Activated T-helper 1 cell treated with anti-CD3 and anti-CD28 coated beads, Interleukin-12 subunit alpha, Interleukin-12 subunit beta, Interleukin-2, Interleukin-4 antibody, amounts not matched to agents 30 ng/mL and 10 ng/mL and 1 ng/mL, durations not matched to agents 14 hours and 24 hours and 36 hours (primary cell): ENCODE measurements at regions not wholly inside any gene's neighbourhood (a gene's known extent, or its start where the extent isn't known, plus 50 kb on each side); places are given as distances from the start of the nearest gene placed in this dataset.

Experiments
- DNase-seq: peaks from one replicate; pipeline ENCODE4 v3.0.0; 2021; ENCODE audit warnings: low spot score
- H3K27ac Mint-ChIP-seq: one replicate; pipeline ENCODE4 v1.8.0; 2021; ENCODE audit warnings: mild to moderate bottlenecking, mixed read lengths
- H3K27me3 Mint-ChIP-seq: one replicate; pipeline ENCODE4 v1.8.0; 2022; ENCODE audit warnings: mild to moderate bottlenecking, moderate library complexity, mixed read lengths; ENCODE audit not compliant: insufficient read depth
- H3K36me3 Mint-ChIP-seq: one replicate; pipeline ENCODE4 v1.8.0; 2021; ENCODE audit warnings: low read depth, mixed read lengths
- H3K4me1 Mint-ChIP-seq: one replicate; pipeline ENCODE4 v1.8.0; 2021; ENCODE audit warnings: low read depth, mixed read lengths
- H3K4me3 Mint-ChIP-seq: one replicate; pipeline ENCODE4 v1.8.0; 2021; ENCODE audit warnings: mild to moderate bottlenecking, moderate library complexity, mixed read lengths
- H3K9me3 Mint-ChIP-seq: one replicate; pipeline ENCODE4 v1.8.0; 2021; ENCODE audit warnings: mixed read lengths
- intact Hi-C: fragments of 100-400 bp; cut with micrococcal nuclease; formaldehyde crosslinking; loops from one replicate; pipeline ENCODE4 v1.15.1; 2024

DNA sequence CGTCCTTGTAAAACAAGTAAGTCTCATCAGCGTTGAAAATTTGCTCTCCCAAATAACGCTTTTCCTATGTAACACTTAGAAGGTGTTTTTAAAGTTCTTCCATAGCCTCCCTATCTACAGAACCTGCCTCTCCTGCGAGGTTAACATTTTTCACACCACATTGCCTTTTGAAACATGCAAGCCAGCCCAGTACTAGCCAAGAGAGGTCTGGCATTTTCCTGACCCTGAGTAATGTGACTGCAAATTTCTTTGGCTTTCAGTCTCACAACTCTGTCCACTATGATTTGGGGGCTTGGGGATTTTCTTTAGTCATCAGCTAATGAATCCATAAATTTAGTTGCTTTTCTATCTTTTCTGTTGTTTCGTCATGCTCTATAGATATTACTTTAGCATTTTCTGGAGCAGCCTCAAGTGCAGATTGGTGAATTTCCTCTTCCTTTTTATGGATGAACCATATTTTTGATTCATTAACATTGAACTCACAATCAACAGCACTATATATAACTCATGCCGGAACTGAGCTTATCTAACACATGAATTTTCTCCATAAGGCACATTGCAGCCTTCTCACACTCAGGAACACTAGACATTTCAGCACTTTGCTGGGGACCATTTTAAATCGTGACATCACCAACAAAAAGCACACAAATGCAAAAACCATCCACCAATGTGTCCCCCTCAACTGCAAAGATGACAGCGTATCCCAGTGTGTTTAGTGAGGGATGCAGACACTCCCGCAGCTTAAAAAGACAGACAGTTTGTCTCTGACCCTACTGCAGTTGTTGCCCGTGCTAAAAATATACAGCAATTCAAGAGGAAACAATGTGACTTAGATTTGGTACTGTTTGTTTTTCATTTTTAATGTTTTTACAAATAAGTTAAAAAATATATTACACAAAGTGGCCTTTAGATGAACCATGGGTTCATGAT lies 77.2 kb upstream of the SPATA31C2 start:
- Mint-ChIP-seq H3K27me3 (peaks cover 3% of the 10 kb centered on the region), H3K9me3 (peaks cover 5% of the 10 kb centered on the region), H3K27ac (no peak overlapping the region), H3K4me3 (no peak overlapping the region), H3K36me3 (no peaks in the 10 kb centered on the region), H3K4me1 (no peaks in the 10 kb centered on the region)
- intact Hi-C loops, result no loop called here
- DNase-seq, result no peak

- Mint-ChIP-seq H3K27me3 (peaks cover 4% of the 10 kb centered on the region), H3K36me3 (no peaks in the 10 kb centered on the region), H3K4me3 (no peak overlapping the region), H3K4me1 (no peaks in the 10 kb centered on the region), H3K9me3 (no peaks in the 10 kb centered on the region), H3K27ac (no peak overlapping the region)
- no peak for DNase-seq
- intact Hi-C loops, result no loop called here
These were observed 64.0 kb upstream of the SPATA31C2 start for GRCh38 chr9:88202321-88202720.

- H3K27me3 Mint-ChIP-seq, result peaks cover 15% of the 10 kb centered on the region
- no peak overlapping the region for H3K27ac Mint-ChIP-seq
- no peak for DNase-seq
- no peak overlapping the region for H3K4me3 Mint-ChIP-seq
- H3K4me1 Mint-ChIP-seq, result no peaks in the 10 kb centered on the region
- no peaks in the 10 kb centered on the region for H3K9me3 Mint-ChIP-seq
- intact Hi-C loops, result no loop called here
- no peaks in the 10 kb centered on the region for H3K36me3 Mint-ChIP-seq
These were observed 60.1 kb upstream of the SPATA31C2 start for GRCh38 chr9:88198341-88198807.

- Mint-ChIP-seq H3K27ac (no peak overlapping the region), H3K4me3 (no peak overlapping the region), H3K4me1 (no peaks in the 10 kb centered on the region), H3K36me3 (no peaks in the 10 kb centered on the region), H3K27me3 (peaks cover 17% of the 10 kb centered on the region), H3K9me3 (no peaks in the 10 kb centered on the region)
- intact Hi-C loops, result no loop called here
- no peak for DNase-seq
These were observed 59.6 kb upstream of the SPATA31C2 start for GRCh38 chr9:88197781-88198340.

DNA sequence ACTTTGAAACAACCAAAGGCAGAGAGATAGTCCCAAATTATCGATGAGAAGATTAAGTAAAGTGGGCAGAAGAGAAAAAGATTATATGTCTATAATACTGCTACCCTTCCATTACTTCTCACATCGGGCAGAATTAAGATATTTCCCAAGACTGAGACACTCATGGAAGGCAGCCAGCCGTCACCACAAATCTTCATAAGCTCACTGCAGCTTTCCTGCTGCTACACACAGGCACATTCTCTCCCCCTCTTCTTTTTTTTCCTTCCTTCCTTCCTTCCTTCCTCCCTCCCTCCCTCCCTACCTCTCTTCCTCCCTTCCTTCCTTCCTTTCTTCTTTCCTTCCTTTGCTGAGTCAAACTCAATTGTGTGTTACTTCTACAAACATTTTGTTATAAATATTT lies 58.7 kb upstream of the SPATA31C2 start:
- H3K9me3 Mint-ChIP-seq, result no peaks in the 10 kb centered on the region
- no peaks in the 10 kb centered on the region for H3K36me3 Mint-ChIP-seq
- H3K4me3 Mint-ChIP-seq, result no peak overlapping the region
- H3K27ac Mint-ChIP-seq, result no peak overlapping the region
- H3K27me3 Mint-ChIP-seq, result peaks cover 22% of the 10 kb centered on the region
- no peaks in the 10 kb centered on the region for H3K4me1 Mint-ChIP-seq
- DNase-seq, result no peak
- intact Hi-C loops, result no loop called here

- no peaks in the 10 kb centered on the region for H3K36me3 Mint-ChIP-seq
These were observed 58.0 kb upstream of the SPATA31C2 start for GRCh38 chr9:88196142-88196790.

GRCh38 chr9:88193766-88194165 lies 55.5 kb upstream of the SPATA31C2 start:
- no peaks in the 10 kb centered on the region for H3K4me1 Mint-ChIP-seq
- H3K36me3 Mint-ChIP-seq, result no peaks in the 10 kb centered on the region
- no peak for DNase-seq
- no peaks in the 10 kb centered on the region for H3K9me3 Mint-ChIP-seq
- intact Hi-C loops, result no loop called here
- no peak overlapping the region for H3K27ac Mint-ChIP-seq
- H3K27me3 Mint-ChIP-seq, result peaks cover 38% of the 10 kb centered on the region
- no peak overlapping the region for H3K4me3 Mint-ChIP-seq

More at GRCh38 chr9:88196142-88196790, 58.0 kb upstream of the SPATA31C2 start:
- DNase-seq, result no peak
- Mint-ChIP-seq H3K9me3 (no peaks in the 10 kb centered on the region), H3K4me3 (no peak overlapping the region), H3K27me3 (peaks cover 22% of the 10 kb centered on the region), H3K4me1 (no peaks in the 10 kb centered on the region), H3K27ac (no peak overlapping the region)
- intact Hi-C loops, result no loop called here

GRCh38 chr9:88191456-88191855 lies 53.2 kb upstream of the SPATA31C2 start:
- intact Hi-C loops, result no loop called here
- Mint-ChIP-seq H3K4me3 (no peak overlapping the region), H3K27me3 (peaks cover 26% of the 10 kb centered on the region), H3K4me1 (no peaks in the 10 kb centered on the region), H3K27ac (no peak overlapping the region), H3K9me3 (no peaks in the 10 kb centered on the region), H3K36me3 (no peaks in the 10 kb centered on the region)
- no peak for DNase-seq

DNA sequence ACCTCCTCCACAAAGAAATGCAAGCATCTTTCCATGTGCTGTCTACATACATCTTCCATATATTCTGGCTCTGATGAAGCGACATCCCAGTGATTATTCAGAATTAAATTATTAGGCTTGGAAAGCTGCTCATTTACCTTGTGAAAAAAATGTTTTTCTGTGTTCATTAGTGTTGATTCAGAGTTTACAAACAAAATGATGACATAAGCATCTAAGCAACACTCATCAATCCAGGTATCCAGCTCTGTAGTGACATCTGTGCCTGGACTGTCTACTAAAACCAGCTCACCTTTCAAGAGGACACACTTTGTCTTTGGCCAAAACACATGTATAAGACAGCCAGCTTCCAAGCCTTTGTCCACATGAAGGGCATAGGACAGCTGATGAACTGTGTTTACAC lies 51.1 kb upstream of the SPATA31C2 start:
- intact Hi-C loops, result no loop called here
- no peak for DNase-seq
- H3K4me3 Mint-ChIP-seq, result no peak overlapping the region
- no peaks in the 10 kb centered on the region for H3K36me3 Mint-ChIP-seq
- no peaks in the 10 kb centered on the region for H3K4me1 Mint-ChIP-seq
- H3K9me3 Mint-ChIP-seq, result no peaks in the 10 kb centered on the region
- no peak overlapping the region for H3K27ac Mint-ChIP-seq
- peaks cover 29% of the 10 kb centered on the region for H3K27me3 Mint-ChIP-seq
